ENCODE measurements at regions not wholly inside any gene's neighbourhood (a gene's known extent, or its start where the extent isn't known, plus 50 kb on each side); places are given as distances from the start of the nearest gene placed in this dataset.
"Not testable (repeated sequence)": the region's sequence is repeated elsewhere in the genome, so short reads cannot be mapped to it uniquely, and the experiment has no call there.

DNA sequence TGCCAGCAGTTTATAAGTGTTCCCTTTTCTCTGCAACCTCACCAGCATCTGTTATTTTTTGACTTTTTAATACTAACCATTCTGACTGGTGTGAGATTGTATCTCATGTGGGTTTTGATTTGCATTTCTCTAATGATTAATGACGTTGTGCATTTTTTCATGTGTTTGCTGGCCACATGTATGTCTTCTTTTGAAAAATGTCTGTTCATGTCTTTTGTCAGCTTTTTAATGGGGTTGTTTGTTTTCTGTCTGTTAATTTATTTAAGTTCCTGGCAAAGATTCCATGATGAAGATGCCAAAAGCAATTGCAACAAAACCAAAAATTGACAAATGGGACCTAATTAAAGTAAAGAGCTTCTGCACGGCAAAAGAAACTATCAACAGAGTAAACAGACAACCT, 137.2 kb upstream of the JCAD start:
- not testable (repeated sequence) for DNase-seq

DNA sequence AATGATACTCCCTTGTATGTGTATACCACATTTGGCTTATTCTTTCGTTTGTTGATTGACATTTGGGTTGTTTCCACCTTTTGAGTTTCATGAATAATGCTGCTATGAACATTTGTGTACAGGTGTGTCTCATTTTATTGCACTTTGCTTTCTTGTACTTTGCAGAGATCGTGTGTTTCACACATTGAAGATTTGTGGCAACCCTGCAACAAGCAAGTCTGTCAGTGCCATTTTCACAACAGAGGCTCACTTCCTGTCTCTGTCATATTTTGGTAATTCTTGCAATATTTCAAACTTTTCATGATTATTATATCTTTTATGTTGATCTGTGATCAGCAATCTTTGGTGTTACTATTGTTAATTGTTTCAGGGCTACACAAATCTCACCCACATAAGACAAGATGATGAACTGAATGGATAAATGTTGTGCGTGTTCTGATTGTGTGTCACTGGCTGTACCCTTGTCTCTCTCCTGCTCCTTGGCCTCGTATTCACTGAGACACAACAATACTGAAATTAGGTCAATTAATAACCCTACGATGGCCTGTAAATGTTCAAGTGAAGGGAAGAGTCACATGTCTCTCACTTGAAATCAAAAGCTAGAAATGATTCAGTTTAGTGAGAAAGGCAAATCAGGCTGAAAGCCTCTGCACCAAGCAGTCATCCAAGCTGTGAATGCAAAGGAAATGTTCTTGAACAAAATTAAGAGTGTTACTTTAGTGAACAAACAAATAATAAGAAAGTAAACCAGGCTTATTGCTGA, 133.6 kb upstream of the JCAD start:
- no peak for DNase-seq

DNA sequence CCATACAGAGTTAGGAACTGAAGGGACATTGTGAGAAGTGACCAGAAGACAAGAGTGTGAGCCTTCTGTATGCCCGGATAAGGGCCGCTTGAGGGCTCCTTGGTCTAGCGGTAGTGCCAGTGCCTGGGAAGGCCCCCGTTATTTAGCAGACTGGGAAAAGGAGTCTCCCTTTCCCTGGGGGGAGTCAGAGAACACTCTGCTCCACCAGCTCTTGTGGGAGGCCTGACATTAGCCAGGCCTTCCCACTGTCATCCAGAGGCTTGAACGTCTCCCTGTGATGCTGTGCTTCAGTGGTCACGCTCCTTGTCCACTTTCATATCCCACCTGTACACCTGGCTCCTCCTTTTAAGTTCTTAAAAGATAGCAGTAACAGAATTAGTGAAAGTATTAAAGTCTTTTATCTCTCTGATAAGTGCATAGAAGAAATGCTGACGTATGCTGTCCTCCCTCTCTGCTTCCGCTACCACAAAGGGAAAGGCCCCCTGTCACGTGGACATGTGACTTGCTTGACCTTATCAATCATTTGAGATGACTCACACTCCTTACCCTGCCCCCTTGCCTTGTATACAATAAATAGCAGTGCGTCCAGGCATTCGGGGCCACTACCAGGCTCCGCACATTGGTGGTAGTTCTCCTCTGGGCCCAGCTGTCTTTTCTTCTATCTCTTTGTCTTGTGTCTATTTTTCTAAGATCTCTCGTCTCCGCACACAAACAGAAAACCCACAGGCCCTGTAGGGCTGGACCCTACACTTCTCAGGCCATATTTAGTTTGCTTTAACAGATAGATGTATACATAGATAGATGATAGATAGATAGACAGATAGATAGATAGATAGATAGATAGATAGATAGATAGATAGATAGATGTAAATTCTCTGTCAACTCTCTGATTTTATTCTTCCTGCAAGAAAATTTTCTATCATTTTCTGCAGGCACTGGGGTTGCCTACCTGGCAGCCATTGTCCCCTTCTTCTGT, 131.5 kb upstream of the JCAD start:
- no peak for DNase-seq

DNA sequence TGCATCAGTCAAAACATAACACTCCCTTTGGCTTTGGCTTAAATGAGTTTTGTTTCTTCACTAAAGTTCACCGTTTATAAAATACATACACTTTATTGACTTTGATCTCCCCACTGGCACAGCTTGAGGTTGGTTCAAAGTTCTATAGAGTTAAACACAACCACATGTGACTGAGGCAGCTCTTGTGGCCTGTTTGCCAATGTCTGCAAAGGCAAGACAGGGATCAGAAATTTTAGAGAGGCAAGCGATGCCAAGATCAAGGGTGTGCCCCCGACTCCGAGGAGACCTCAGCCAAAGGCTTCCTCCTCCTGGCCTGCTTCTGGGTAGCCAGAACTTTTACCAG, 129.8 kb upstream of the JCAD start:
- DNase-seq = no peak

DNA sequence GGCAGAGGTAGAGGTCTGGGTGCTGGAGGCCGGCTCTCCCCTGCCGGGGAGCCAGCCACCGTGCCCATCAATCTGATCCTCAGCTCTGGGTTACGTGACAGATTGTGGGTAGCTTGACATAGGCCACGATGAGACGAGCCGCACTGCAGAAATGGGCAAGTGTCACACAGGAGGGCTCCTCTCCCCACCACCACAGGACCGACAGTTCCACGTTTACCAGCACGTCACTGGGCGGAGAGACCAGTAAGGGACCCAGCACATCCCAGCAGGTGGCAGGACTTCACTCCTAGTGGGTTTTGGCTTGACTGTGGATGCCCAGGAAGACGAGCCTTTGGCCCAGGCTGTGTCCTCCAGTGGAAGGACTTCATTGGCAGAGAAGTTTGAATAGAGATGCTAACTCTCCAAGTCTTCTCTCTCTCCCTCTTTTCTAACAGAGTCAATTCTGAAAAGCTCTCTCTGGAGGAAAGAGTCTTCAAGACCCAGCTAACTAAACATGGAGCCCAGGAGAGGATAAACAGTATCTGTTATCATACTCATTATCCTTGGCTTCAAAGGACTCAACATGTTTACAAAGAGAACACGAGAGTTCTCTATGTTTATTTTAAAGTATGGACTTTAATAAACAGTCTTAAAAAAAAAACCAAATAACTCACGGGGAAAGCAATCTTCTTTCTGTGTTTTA, 129.3 kb upstream of the JCAD start:
- no peak for DNase-seq

DNA sequence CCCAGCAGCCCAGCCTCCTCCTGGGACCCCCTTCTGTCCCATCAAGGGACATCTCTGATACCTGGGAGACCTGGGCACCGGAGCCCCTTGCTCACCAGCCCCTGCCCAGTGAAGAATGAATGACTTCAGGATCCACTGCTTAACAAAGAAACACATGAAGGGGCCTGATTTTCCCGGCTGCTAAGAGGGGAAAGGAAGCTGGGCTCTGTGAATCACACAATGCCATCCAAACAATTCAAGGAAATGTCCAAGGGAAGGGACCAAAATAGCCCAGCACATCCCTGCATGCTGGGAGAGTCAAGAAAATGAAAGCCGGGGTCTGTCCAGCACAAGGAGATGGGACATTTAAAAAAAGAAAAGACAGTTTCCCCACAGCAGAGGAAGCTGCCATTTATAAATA, 128.7 kb upstream of the JCAD start:
- DNase-seq = no peak

DNA sequence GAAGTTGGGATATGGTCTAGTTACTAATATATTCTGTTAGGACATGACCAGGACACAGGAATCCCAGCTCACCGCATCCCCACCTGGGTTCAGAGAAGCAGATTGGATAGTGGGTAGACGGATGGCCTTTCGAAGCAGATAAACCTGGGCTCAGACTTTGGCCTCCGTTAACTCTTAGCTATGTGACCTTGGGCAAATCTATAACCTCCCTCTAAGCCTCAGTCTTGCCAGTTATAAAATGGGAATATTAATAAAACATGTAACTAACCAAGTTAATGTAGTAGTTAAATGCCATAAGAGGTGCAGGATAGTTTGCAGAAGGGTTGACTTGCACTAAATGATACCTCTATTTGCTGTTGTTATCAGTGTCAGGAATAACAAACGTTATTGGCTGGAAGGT, 127.6 kb upstream of the JCAD start:
- no peak for DNase-seq

DNA sequence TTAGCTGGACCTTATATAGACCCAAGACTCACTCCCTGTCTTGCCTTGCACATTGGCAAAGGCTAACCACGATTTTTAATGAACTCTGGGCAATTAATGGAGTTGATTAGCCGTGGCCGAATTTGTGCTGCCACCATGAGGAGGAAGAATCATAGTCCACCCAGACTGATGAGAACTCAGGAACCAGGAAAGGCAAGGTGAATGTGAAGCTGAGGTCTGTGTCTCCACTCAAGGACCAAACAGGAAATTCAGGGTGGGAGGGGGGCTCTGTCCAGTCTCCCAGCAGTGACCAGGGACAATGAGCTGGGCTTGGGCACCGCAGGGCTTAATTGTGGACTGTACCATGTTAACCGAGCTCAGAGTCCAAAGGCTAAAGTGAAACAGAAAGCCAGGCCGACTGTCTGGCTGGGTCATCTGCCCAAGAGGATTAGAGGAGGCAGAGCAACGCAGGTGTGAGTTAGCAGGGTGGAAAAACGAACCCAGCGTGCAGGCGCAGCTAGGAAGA, 127.0 kb upstream of the JCAD start:
- DNase-seq = peak in 1 of 3 experiments; percentile 7

DNA sequence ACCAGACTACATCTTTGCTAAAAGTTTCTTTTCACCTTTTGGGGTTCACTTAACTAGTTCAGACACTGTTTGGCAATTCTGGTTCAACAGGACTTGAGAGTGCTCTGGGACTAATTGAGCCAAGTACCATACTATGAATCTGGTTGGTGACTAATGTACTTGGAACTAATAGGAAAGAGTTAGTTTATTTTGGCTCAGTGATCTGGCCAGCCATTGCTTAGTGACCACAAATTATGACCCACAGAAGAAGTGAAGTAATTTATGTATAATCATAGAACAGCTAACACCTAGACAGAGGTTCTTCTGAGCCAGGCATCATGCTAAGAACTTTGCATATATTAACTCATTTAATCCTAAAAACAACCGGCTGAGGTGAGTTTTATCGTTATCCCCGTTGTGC, 126.5 kb upstream of the JCAD start:
- DNase-seq = no peak

DNA sequence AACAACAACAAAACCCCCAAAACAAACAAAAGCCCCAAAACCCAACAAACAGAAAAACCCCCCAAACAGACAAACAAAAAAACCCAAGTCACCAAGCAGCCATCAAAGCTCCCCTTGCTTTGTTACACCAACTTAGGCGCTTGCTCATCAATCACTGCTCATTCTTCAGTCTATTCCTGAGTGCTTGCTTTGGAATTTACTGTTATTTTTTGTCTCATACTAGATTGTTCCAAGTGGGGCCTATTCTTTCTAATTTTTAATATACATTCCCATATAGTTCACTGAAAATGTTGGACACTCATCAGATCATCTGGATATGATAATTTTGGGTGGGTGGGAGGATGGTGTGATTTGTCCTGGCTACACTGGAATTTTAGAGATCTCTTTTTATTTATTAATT, 126.0 kb upstream of the JCAD start:
- DNase-seq = no peak

DNA sequence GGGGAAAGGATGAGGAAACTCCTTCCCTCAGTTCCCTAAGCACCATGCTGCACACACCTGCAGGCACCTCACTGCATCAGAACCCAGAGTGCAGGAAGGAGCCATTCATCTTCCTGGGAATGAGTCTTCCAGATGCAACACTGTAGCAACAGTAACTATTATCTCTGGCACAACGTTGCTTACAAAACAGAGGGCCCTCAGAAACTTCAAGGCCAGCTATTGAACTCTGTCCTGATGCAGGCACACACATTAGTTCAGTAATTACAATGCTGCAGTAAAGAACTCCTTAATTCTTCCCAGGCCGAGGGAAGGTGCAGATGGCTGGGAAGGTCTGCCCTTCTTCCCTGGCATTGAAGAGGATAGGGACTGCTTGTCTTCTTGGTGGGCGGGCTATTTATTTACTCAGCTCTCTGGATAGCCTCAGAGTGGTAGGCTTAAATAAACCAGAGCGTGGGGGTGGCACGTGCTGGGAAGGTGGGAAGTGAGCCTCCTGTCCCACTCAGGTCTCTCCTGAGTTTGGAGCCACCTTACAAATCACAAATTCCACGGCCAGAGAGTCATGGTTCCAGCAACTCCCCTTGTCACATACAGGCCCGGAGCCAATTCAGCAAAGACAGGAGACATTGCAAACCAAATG, 125.1 kb upstream of the JCAD start:
- DNase-seq = no peak

DNA sequence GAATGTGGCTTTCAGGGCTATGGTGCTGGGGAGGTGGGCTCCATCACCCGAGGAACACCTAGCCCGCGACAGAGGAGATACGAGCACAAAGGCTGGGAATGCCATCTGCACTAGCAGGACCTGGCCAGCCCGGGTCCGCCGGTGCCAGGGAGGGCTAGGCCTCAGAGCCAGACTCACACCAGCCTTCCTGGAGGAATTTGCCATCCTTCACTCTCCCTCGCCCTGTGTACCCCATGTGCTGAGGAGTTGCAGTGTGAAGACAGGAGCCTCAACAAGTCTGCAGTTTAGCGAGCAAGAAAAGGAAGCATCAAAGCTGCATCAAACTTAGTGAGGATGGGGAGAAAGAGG, 123.6 kb upstream of the JCAD start:
- no peak for DNase-seq

DNA sequence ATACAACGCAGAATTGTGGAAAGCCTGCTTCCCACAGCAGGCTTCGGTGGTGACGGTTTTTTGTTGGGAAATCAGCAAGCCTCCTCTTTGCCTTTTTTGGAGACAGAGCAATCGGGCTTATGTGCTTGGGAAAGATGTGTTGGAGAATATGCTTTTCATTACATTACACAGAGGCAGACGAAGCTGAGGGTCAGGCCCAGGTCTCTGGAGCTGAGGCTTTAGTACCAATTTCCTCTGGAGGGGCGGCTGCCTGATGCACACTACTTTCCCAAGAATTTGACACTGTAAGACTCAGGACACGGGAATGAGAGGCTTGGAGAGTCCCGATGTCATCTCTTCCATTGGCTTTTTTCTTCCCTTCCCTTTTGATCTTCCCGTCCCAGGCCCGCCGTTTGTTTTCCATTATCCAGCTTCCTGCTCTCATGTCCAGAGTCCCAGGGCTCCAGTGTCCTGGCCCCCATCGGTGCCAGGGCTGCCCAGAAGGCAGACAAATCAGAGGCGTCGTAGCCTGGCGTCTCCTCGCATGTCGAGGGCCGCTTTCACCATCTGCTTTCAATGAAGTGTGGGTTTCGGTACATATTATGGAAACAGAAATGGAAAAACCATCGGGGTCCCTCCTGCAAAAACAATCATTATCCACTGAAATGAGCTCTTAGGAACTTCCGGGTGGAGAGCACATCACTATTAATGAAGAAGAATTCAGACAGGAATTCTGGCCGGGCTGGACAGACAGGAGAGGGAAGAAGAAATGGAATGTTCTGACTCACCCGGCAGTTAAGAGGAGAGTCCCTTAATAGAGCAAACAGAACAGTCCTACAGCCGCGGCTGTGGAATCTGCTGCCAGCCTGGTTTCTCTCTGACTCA, 123.0 kb upstream of the JCAD start:
- no peak for DNase-seq

DNA sequence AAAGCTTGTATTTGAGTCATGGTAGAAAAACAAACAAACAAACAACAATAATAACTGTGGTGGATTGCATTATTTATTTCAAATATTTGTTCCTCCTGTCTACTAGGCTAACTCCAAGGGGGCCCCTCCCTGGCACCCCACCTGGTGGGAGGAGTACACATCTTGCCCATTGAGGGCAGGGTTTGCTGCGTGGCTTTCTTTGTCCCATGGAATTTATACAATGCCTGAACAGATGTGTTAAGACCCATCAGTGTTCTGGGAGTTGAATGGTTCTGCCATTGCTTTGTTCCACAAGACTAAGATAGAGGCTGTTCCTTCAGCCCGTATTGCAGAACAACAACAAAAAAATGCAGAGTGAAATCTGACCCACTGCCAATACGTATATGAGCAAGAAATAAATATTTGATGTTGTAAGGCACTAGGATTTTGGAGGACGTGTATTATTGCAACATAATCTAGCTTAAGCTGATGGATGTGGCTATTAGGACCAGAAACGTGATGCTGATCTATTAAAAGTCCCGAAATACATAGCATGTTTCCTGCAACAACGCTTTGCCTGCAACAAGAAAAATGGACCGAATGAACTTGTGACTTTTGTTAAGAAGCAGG, 119.1 kb upstream of the JCAD start:
- no peak for DNase-seq

DNA sequence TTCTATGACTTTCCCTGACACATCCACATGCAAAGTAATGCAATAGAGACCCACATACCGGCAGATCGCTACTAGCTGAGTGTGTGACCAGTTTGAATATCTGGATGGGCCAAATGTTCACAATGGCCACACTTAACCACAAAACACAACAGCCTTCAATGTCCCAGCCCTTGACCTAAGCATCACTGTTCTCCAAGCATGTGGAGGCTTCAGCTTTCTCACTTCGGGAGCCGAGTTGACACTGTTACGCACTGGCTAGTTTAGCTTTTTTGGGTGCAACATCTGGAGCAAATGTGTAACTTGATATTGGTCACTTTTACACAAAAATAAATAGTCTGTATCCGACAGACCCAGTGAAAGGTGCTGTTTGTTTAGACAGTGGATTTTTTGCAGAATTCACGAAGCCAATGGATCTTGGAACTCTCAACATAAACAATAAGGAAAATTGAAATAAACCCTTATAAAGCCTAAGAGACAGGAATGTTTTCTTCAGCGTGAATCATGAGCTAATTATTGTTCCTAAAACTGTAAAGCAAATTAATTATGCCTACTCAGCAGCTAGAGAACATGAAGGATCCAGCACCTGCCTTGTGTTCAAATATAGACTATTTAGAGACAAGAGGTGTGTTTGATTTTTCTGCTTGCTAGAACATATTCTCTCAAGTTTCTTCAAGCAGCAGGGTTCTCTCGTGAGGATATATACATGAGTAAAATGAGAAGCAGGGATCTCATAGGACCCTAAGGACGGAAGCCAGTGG, 117.6 kb upstream of the JCAD start:
- no peak for DNase-seq

DNA sequence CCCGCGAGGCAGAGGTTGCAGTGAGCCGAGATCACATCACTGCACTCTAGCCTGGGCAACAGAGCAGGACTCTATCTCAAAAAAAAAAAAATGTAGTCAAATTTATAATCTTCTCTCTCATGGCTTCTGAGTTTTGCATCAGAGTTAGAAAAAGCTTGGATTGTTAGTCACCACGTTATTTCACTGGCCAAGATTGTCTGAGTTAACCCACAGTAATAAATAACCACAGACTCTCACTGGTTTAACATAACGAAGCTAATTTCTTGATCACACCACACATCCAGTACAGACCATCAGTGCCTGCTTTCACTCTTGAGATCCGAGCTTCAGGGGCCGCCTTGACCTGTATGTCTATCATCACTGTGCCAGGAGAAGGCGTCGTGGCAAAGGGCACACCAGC, 116.8 kb upstream of the JCAD start:
- DNase-seq = no peak

DNA sequence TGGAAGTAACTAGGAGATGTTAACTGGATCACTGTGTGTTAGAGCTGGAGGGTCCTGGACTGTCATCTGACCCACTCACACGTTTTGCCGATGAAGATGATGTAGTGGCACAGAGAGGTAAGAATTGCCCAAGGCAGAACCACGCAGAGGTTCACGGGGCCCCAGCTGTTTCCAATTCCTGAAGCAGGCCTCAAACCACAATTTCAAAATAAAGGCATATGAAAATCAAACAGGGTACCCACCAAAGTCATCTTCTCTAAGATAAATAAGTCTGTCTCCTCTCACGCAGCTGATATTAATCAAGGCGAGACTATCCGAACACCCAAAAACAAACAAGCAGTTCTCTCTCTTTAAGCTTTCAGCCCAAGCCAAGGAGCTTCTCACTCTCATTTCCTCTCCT, 113.3 kb upstream of the JCAD start:
- DNase-seq = no peak

DNA sequence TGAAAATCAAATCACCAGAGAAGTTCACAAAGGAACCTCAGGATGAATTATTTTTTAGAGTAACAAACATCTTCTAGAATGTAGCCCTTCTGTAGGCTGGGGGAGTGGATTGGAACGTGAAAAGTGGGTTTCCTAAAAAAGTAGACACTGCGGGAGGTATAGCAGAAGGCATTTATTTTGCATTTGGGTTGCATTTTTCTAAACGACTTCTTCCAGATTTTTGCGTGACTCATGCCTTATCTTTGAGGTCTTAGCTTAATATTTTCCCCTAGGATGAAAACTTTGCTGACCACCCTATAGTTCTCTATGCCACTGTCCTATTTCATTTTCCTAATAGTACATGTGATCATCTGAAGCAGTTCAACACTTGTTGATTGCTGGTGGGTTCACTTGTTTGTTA, 112.7 kb upstream of the JCAD start:
- DNase-seq = no peak

DNA sequence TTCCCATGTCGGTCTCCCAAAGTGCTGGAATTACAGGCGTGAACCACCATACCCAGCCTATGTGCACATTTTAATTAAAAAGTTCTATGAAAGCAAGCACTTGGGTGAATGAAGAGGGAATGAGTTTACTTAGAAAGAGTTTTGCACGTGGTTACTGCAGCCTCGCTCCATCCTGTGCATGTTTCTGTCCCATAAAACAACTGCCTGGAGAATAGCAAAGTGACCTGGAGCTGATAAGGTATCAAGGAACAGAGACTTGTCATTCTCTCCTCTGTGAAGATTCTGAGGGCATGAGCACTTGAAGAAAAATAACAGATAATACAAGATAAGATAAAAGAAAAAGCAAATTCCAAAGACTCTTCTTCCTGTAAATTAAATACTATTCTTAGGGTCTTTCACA, 112.2 kb upstream of the JCAD start:
- DNase-seq = no peak

DNA sequence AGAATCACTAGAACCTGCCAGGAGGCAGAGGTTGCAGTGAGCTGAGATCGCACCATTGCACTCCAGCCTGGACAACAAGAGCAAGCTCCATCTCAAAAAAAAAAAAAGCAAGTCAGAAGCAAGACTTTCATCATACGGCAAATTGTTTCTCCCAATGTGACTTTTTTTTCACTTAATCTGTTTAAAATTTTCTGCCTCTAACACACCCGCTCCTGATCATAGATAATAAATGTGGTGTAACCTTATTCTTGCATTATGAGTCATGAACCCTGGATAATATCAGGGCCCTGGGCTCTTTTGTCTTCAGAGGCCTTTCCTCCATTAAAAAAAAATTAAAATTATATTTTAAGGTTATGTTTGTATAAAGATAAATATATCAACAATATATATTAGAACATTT, 111.4 kb upstream of the JCAD start:
- DNase-seq = no peak

DNA sequence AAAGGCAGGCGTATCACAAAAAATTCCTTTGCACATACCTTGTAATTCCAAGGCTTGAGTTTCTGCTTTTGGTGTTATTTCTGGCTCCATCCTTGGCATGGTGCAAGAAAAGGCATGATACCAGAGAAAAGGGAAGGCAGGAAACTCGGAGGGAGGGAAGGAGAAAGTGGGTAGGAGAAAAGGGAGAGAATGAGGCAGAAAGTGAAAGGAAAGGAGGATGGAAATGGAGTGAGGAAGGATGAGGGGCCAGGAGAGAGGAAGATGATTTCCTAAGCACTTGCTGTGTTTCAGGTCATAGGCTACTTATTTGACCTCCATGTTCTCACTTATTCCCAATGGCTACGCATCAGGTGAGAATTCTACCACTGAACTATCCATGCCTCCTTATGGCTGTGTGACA, 110.8 kb upstream of the JCAD start:
- no peak for DNase-seq

All from NCI-H1417 (cell line).